GM19397 (cell line): ENCODE measurements at regions not wholly inside any gene's neighbourhood (a gene's known extent, or its start where the extent isn't known, plus 50 kb on each side); places are given as distances from the start of the nearest gene placed in this dataset.

Source experiments
- ATAC-seq: cut with Tn5 transposase; IDR thresholded peaks from one replicate; pipeline ENCODE4 v1.9.1; 2021; ENCODE audit warnings: mild to moderate bottlenecking, moderate library complexity; ENCODE audit not compliant: unreplicated experiment

DNA sequence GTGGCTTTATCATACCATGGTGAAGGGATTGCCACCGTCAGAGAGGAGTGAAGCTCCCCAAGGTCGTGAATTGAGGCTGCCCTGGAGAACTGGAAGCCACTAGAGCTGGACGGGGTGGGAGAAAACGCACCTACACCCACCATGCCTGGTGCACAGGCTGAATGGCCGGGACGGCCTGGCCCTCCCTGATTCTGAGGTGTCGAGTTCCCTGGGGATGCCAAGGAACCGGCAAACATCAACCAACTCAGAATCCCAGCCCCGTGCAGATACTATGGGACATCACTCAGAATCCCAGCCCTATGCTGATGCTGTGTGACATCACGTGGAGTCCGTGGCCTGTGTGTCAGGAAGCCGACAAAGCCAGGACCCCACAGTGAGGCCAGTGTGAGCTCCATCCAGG is 650.0 kb downstream of the BRD1 start:
- no peak for ATAC-seq

GRCh38 chr22:49176956-49177355 is 650.7 kb downstream of the BRD1 start:
- ATAC-seq, result no peak

GRCh38 chr22:49170053-49170452 is 657.6 kb downstream of the BRD1 start:
- no peak for ATAC-seq

DNA sequence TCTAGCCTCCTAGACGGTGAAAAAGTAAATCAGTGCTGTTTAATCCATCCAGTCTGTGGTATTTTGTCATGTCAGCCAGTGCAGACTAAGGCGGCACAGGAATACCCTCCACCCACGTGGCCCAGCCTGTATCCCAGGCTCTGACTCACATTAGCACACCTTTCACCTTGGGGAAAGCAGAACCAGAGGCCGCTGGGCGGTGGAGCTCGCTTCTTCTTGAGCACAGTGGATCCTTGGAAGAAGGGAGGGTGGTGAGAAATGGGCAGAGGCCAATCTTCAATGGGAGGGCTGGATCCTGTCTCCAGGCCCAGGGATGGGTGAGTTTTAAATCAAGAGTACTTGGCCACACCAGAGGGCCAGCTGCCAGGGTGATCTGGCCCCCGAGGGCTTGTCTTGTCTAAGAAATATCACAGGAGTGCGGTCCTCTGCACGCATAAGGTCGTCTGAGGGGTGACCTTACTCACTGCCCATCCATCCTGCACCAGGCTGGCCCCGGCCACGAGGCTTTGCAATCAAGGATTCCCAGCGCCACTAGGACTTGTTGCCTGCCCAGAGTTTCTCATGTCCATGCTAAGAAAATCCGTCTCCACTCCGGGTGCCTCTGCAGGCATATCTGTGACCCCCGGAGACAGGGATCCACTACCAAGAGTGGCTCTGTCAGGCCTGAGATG is 658.5 kb downstream of the BRD1 start:
- no peak for ATAC-seq

DNA sequence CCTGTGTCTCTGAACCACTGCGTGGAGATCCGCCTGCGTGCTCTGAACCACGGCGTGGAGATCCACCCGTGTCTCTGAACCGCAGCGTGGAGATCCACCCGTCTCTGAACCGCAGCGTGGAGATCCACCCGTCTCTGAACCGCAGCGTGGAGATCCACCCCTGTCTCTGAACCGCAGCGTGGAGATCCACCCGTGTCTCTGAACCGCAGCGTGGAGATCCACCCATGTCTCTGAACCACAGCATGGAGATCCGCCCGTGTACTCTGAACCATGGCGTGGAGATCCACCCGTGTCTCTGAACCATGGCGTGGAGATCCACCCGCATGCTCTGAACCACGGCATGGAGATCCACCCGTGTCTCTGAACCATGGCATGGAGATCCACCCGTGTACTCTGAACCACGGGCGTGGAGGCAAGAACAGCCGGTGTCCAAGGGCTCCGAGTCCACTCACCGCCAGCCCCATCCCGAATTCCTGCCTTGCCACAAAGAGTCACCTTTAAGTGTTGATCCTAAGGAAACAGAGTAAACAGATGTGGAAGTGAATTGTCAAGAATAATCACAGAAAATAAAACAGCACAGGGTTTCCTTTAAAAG is 659.4 kb downstream of the BRD1 start:
- no peak for ATAC-seq

GRCh38 chr22:49166746-49167145 is 660.9 kb downstream of the BRD1 start:
- no peak for ATAC-seq

DNA sequence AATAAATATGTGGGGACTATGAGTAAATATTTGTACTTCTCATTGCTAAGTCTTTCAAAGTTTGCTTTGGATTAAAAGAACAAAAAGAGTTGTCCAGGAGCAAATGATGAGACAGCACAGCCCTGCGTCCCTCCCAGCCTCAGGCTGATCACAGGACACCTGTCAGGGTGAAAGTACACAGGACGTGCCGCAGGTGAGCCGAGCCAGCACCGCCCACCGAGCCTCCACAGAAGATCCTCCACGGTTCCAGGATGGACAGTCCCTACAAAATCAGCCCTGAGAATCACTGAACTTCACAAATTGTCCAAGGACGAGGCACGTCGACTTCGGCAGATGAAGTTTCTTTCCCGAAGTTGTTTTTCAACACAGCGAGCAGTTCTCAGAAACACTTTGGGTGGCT is 661.5 kb downstream of the BRD1 start:
- ATAC-seq, result no peak

GRCh38 chr22:49164773-49165320 is 662.8 kb downstream of the BRD1 start:
- ATAC-seq, result no peak

DNA sequence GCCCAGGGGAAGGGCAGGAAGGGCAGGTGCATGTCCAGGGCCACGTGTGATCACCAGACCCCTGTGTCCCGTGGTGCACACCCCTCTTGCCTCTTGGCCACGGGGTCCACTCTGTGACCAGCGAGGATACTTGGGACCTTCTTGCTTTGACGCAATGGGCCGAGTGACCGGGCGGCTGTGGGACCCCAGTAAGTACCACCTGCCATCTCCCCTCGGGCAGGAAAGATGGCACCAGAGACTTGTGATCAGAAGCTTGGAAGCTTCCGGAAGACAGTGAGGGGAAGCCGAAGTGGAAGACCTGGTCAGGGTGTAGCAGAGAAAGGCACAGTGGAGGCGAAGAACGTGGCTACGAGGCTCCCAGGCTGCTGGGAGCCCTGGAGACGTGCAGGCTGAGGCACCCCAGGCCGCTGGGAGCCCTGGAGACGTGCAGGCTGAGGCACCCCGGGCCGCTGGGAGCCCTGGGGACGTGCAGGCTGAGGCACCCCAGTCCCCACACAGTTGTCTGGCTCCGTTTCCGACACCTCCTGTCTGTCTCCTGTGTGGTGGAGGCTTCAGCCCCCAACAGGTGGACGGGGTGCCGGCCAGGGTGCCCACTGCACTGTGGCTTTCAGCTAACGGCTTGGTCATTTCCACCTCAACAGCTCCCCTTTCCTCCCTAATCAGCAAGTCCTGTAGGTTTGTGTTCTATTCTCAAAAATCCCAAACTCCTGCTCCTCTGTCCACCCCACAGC is 663.5 kb downstream of the BRD1 start:
- no peak for ATAC-seq

GRCh38 chr22:49163258-49163959 is 664.3 kb downstream of the BRD1 start:
- no peak for ATAC-seq

GRCh38 chr22:49162841-49163240 is 664.8 kb downstream of the BRD1 start:
- ATAC-seq, result no peak

- no peak for ATAC-seq
Observed at GRCh38 chr22:49161002-49161850, 666.4 kb downstream of the BRD1 start.

DNA sequence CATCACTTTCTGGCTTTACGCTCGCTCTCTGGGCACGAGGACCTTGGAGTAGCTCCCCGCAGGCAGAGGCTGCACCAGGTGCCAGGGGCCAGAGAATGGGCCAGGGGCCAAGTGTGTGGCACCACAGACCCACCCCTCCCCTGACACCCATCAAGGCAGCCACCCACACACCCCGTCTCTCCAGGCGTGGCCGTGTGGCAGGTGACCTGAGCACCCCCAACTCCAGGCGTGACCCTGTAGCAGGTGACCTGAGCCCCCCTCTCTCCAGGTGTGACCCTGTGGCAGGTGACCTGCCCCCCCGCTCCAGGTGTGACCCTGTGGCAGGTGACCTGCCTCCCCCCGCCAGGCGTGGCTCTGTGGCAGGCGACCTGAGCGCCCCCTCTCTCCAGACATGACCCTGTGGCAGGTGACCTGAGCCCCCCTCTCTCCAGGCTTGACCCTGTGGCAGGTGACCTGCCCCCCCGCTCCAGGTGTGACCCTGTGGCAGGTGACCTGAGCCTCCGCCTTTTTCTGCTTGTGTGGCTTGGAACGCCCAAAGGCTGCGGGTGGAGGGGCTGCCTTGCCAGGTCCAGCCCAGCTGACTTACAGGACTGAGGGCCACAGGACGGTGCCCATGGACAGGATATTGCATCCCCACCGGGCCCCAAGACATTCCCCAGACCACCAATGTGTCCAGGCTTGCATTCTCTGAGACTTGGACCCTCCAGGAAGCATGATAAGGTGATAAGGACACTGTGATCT is 667.2 kb downstream of the BRD1 start:
- ATAC-seq, result no peak

DNA sequence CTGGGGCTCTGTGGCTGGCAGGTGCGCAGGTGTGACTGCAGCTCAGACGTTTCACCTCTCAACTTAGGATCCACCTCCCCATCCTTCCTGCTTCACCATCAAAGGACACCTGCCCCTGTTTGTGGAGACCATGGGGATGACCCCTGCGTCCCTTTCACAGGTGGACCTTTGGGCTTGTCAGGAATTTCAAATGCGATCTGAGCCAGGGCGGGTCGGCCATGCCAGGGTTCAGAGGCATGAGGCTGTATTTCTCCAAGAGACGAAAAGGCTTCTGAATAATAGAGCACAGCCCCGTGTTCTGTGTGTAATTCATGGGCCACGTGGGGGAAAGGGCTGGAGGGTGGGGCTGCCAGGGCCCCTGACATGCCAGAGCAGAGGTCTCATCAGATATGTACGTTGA is 668.0 kb downstream of the BRD1 start:
- ATAC-seq, result no peak

DNA sequence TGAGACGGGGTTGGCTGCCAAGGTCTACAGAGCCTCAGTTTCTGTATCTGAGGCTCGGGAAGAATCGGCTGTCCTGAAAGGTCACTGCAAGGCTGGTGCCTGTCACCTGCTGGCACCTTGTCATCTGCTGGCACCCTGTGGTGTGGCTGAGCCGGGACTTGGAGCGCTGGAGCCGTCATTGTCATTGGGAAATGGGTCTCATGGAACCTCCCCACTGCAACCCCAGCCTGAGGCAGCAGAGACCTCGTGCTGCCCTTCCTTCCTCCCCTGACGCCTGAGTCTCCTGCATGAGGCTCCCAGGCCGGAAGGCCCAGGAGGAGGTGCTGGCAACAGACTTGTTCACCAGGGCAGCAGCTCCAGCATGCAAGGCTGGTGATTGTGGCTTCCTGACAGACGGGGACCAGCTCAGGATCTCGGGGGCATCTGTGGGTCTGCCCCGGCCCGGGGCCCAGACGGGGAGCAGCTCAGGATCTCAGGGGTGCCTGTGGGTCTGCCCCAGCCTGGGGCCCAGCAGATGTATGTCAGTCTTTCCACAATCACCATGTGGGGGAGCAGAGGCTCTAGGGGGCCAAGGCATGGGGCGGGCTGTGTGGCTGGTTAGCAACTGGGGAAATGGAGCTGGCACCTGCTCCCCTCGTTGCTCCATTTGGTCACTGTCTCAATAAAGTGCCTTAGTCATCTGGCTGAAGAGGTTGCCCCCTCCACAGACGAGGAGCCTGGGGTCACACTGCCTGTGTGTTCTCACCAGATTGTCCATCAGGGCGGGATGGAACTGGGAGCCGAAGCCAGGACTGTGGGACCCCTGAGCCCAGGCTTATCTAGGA is 668.7 kb downstream of the BRD1 start:
- no peak for ATAC-seq

DNA sequence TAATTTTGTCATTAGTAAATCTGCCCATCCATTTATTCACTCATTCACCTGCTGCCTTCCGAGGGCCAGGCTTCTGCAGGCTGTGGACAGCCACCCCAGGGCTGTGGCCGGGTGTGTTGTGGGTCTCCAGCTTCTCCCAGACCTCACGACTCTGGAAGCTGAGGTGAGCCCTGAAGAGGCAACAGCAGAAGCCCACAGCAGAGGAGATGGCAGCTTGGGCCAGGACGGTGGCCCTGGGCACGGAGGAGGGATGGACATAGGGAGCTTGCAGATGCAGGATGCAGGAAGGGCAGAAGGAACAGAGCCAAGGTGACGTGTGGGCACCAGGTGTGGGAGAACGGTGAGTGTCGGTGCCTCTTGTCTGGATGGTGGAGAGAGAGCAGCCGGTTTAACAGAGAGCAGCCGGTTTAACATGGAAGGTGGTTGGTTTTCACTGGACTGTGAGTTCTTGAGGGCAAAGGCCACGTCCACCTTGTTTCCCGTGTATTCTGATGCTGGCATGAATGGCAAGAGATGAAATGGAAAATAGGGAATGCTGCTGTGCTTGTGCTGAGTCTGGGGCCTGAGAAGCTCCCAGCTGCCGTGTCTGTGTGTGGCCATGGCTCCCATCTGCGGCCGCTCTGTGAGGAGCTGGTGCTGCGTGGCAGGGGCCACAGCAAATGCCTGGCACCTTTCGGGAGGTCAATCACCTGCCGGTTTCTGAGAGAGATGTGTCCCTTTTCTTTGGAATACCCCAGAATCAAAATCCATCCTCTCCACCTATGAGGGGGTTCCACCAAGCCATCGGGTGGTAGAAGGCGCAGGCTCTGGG is 669.9 kb downstream of the BRD1 start:
- no peak for ATAC-seq

DNA sequence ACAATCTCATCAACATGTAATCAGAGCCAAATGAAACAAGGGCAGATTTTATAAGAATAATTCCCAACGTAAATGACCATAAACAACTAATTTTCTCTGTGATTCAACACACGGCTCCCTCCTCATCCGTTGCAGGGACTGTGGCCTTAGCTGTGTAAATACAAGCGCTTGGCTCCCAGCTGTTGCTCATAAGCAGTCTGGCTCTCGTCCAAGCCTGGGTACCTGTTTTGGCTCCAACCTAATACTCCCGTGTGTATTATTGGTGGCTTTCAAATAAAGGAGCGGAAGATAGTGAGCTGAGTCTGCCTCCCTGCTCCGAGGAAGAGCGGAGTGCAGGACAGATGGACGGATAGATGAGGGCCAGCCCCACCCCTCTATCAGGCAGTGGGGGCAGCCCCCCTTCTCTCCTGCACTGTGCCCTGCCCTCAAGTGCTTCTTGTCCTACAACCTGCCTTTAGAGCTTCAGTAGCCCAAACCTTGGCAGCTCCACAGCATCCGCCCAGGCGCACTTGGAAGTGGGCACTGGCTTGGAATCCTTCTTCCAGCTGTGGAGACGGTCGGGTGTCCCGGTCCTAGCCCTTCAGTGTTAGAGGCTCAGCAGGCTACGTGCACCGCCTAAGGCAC is 670.9 kb downstream of the BRD1 start:
- no peak for ATAC-seq
